ENCODE measurements at regions not wholly inside any gene's neighbourhood (a gene's known extent, or its start where the extent isn't known, plus 50 kb on each side); places are given as distances from the start of the nearest gene placed in this dataset.

DNA sequence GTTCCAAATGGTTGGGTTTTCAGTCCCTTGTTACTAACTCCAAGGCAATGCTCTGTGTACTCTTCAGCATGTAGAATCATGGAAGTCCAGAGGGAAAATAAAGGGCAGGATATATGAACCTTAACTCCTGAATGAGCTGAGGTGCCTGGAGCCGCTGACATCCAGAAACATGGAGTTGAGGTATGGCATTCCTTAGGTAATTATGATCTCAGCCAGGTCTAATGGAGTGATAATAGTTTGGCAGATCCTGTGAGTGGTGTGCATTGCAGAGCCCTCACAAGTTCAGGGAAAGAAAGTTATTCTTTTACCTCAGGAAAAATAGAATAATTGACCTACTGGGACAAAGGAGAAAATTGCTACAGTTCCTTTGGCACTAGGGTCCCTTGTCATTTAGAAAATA is 369.1 kb downstream of the ZNF608 start:
- TF ChIP-seq, protein P1, sequence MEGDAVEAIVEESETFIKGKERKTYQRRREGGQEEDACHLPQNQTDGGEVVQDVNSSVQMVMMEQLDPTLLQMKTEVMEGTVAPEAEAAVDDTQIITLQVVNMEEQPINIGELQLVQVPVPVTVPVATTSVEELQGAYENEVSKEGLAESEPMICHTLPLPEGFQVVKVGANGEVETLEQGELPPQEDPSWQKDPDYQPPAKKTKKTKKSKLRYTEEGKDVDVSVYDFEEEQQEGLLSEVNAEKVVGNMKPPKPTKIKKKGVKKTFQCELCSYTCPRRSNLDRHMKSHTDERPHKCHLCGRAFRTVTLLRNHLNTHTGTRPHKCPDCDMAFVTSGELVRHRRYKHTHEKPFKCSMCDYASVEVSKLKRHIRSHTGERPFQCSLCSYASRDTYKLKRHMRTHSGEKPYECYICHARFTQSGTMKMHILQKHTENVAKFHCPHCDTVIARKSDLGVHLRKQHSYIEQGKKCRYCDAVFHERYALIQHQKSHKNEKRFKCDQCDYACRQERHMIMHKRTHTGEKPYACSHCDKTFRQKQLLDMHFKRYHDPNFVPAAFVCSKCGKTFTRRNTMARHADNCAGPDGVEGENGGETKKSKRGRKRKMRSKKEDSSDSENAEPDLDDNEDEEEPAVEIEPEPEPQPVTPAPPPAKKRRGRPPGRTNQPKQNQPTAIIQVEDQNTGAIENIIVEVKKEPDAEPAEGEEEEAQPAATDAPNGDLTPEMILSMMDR (IDR thresholded peaks at IDR 0.05; ENCODE audit: control extremely low read depth, extremely low read depth, low read depth, missing control alignments), result no peak
- ChIA-PET CTCF (interaction anchor here (1.5 kb wide), 1 partner anchor 18 kb away, joined by 3 read pairs; no protein-coding TSS in a partner anchor), POLR2A (no interaction called here)
- no peak for DNase-seq (ENCODE audit: extremely low spot score)

DNA sequence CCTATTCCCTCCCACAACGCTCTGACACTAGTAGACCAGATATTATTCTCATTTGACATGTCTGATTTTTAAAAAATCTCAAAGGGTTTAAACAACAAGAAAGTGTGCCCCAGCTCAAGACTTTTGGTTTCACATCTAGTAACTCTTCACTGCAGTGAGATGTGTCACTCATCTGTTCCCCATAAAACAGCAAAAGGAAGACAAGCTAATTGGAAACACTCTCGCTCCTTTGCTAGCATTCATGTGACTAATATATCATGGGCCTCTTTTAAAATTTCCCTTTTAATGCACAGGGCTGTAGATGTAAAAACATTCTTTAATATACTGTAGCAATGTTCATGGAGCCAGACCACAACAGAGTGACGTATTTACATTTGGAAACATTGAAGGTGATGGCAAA is 372.6 kb downstream of the ZNF608 start:
- TF ChIP-seq, protein P1 (IDR thresholded peaks at IDR 0.05; ENCODE audit: control extremely low read depth, extremely low read depth, low read depth, missing control alignments), result no peak
- DNase-seq (ENCODE audit: extremely low spot score), result no peak
- ChIA-PET POLR2A (no interaction called here), CTCF (no interaction called here)

DNA sequence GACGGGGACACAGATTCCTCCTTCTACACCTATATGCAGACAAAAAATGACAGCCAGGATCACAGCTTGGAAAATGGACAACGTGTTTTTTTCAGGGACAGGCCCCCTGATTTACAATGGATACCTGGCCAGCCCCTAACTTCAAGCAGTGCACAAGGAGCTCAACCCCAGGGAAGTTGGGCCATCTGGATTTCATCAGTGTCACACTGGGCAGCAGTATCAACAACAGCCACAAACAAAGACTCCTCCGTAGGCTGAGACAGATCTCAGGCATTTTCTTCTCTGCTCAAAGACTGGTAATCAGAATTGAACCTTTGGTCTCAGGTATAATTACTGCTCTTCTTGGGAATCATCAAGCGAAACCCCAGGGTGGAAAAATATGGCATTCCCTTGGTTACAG is 374.0 kb downstream of the ZNF608 start:
- ChIA-PET CTCF (no interaction called here), POLR2A (no interaction called here)
- TF ChIP-seq, protein P1 (IDR thresholded peaks at IDR 0.05; ENCODE audit: control extremely low read depth, extremely low read depth, low read depth, missing control alignments), result no peak
- no peak for DNase-seq (ENCODE audit: extremely low spot score)

DNA sequence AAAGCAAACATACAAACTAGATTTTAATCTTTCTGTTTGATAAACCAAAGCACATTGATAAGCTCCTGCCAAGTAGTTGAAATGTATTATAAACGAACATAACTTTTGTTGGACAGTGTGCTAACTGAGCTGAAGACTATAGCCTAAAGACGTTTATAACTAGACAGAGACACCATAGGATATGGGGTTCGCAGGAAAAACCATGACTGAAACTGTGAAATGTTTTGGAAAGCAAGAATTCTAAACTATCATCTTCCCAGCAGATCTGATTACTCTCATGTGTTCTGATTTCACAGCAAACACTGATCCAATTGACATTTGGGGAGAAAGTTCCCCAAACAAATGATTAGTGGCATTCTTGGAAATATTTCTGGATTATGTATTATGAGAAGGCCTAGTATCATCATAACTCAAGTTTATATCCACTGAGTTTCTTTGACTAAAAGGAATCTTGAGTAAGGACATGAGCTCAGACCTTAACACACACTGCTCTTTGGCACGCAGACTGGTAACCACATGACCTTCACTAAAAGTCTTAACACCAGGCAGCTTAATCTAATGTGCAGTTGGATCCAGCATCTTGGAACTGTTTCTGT is 375.2 kb downstream of the ZNF608 start:
- CTCF ChIA-PET, result no interaction called here
- TF ChIP-seq, protein P1 (IDR thresholded peaks at IDR 0.05; ENCODE audit: control extremely low read depth, extremely low read depth, low read depth, missing control alignments), result no peak

DNA sequence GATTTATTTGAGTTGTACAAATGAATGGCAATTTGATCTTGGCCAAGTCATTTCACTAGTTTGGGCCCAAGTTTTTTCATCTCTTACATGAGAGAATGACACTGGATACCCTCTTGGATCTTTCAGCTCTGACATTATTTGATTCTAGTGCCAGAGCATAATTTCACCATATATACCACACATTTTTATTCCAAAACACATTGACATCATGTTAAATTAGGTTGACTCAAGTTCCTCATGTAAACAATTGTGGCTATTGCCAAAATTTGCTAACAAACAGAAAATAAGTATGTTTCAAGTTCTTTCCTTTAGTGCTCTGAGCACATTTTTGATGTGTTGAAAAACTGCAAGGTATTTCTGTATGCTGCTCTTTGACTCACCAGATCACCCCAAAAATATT is 375.8 kb downstream of the ZNF608 start:
- ChIA-PET POLR2A (no interaction called here), CTCF (no interaction called here)
- TF ChIP-seq, protein P1 (IDR thresholded peaks at IDR 0.05; ENCODE audit: control extremely low read depth, extremely low read depth, low read depth, missing control alignments), result no peak
- DNase-seq (ENCODE audit: extremely low spot score), result no peak

More for the DNA sequence above, 375.2 kb downstream of the ZNF608 start:
- POLR2A ChIA-PET, result no interaction called here
- no peak for DNase-seq (ENCODE audit: extremely low spot score)

DNA sequence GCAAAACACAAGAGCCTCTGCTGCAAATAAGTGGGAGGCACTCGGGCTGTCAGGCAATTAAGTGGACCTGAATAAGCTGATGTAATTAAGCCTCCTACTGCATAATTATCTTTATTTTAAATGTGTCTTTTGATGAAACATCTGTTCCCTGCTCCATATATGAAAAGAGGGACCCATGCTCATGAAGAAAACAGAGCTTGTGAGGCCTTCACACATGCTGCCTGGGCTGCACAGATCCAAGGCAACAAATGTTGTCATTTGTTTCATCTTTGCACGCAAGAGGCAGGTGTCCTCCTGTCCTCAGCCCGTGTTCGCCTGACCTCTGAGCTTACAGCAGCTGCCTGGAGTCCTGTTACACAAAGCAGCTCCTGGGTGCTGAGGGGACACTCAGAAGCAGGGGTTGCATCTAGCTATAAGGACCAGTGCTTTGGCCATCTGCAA is 381.1 kb downstream of the ZNF608 start:
- DNase-seq (ENCODE audit: extremely low spot score), result no peak
- ChIA-PET POLR2A (no interaction called here), CTCF (no interaction called here)
- TF ChIP-seq, protein P1 (IDR thresholded peaks at IDR 0.05; ENCODE audit: control extremely low read depth, extremely low read depth, low read depth, missing control alignments), result no peak
